ENCODE measurements at regions not wholly inside any gene's neighbourhood (a gene's known extent, or its start where the extent isn't known, plus 50 kb on each side); places are given as distances from the start of the nearest gene placed in this dataset.

- no peak for ATAC-seq
- Mint-ChIP-seq H3K4me1 (no peaks in the 10 kb centered on the region), H3K9me3 (peaks cover 6% of the 10 kb centered on the region), H3K4me3 (no peak overlapping the region), H3K36me3 (no peaks in the 10 kb centered on the region), H3K27ac (no peak overlapping the region), H3K27me3 (peaks cover 15% of the 10 kb centered on the region)
Measured at GRCh38 chrX:1918780-1919179, 303.9 kb downstream of the ASMT start.

DNA sequence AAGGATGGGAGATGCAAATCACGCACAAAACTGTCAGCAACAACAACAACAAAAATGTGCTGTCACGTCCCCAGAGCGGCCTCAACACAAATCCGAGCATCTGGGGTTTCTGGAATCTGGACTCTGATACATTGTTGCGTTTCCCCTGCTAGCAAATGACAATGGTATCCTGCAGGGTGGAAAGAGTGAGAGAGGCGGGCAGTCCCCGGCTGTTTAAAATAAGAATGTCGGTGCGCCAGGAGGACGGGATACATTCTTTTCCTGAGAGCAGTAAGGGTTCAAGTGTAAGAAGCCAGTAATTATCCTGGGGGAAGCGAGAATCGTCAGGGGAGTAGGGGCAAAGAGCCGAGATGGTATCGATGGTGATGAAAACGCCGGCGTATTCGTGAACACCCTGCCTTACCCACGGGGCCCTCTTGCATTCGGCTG, 310.2 kb downstream of the ASMT start:
- no peak for ATAC-seq
- H3K27me3 Mint-ChIP-seq, result peaks cover 35% of the 10 kb centered on the region
- peaks cover 7% of the 10 kb centered on the region for H3K4me1 Mint-ChIP-seq
- peak overlapping the region; percentile 19 for H3K4me3 Mint-ChIP-seq
- no peak overlapping the region for H3K27ac Mint-ChIP-seq
- H3K9me3 Mint-ChIP-seq, result no peaks in the 10 kb centered on the region
- no peaks in the 10 kb centered on the region for H3K36me3 Mint-ChIP-seq

DNA sequence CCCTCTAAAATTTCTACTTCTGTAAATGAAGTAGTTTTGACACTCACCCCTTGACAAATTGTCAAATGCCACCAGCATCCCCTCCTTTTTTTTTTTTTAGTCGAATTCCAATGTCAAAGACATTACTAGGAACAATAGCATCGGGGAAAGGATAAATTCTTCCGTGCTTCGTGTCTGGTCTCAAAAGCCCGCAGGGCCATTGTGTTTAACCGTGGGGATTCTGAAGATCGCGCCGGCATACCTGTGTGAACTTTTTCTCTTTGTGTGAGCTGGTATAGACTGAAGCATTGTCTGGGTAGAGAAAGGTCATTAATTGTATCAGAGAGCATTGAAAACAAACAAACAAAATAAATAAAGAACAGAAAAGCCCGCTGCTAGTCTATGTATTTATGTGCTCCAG, 313.9 kb downstream of the ASMT start:
- H3K27ac Mint-ChIP-seq, result no peak overlapping the region

GRCh38 chrX:1932231-1932630, 317.4 kb downstream of the ASMT start:
- H3K27me3 Mint-ChIP-seq, result peaks cover 14% of the 10 kb centered on the region
- no peak overlapping the region for H3K27ac Mint-ChIP-seq
- no peaks in the 10 kb centered on the region for H3K9me3 Mint-ChIP-seq
- no peak overlapping the region for H3K4me3 Mint-ChIP-seq
- ATAC-seq, result no peak
- H3K36me3 Mint-ChIP-seq, result no peaks in the 10 kb centered on the region
- peaks cover 11% of the 10 kb centered on the region for H3K4me1 Mint-ChIP-seq

More for the DNA sequence above, 313.9 kb downstream of the ASMT start:
- peaks cover 7% of the 10 kb centered on the region for H3K4me1 Mint-ChIP-seq
- no peak for ATAC-seq
- peaks cover 35% of the 10 kb centered on the region for H3K27me3 Mint-ChIP-seq
- H3K36me3 Mint-ChIP-seq, result no peaks in the 10 kb centered on the region
- H3K9me3 Mint-ChIP-seq, result no peaks in the 10 kb centered on the region
- no peak overlapping the region for H3K4me3 Mint-ChIP-seq

DNA sequence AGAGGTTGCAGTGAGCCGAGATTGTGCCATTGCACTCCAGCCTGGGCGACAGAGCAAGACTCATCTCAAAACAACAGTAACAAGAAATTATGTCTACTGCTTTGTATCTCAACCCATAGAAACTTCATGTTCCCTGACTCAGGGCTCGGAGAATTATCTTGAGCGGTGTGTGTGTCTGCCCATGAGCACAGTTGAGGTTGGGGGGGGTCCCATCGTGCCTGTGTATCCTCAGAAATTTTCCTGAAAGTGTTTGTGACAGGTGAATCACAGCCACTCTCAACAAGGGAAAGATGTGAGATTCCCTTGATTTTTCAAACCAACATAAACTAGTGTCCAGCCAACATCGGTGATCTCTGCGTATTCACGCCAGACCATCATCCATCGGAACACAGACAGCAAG, 319.1 kb downstream of the ASMT start:
- peaks cover 4% of the 10 kb centered on the region for H3K9me3 Mint-ChIP-seq
- H3K27ac Mint-ChIP-seq, result no peak overlapping the region
- ATAC-seq, result no peak
- no peak overlapping the region for H3K4me3 Mint-ChIP-seq
- no peaks in the 10 kb centered on the region for H3K27me3 Mint-ChIP-seq
- H3K4me1 Mint-ChIP-seq, result peaks cover 11% of the 10 kb centered on the region
- H3K36me3 Mint-ChIP-seq, result no peaks in the 10 kb centered on the region

DNA sequence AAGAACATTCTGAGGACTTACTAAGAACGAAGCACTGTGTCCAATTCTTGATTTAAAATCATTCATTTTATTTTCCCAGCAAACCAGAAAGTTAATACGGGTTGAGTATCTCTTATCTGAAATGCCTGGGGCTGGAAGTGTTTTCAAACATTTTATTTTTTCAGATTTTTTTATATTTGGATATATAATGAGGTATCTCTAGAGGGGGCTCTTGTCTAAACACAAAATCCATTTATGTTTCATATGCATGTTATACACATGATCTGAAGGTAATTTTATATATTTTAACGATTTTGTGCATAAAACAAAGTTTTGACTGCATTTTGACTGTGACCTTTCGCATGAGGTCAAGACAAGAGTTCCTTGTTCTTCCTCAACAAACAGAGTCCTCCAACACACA, 320.9 kb downstream of the ASMT start:
- Mint-ChIP-seq H3K9me3 (peaks cover 6% of the 10 kb centered on the region), H3K27me3 (no peaks in the 10 kb centered on the region), H3K4me1 (peaks cover 11% of the 10 kb centered on the region), H3K36me3 (no peaks in the 10 kb centered on the region), H3K4me3 (no peak overlapping the region), H3K27ac (no peak overlapping the region)
- ATAC-seq, result no peak

DNA sequence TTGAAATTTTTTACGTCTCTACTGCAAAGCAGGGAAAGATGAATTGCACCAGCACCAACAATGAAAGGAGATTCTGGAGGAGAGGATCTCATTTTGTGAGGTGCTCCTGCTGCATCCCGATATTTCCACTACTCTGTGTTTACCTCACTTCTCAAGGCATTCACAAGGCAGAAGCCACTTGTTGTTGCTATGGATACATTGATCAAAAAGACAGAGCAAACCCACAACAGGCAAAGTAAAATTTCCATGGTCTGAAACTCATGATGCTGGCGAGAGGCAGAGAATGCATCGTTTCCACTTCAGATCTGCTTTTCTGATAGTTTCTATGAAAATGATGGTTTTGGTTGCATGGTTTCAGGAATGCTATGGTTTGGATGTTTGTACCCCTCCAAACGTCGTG, 323.3 kb downstream of the ASMT start:
- Mint-ChIP-seq H3K27ac (no peak overlapping the region), H3K4me3 (no peak overlapping the region), H3K36me3 (no peaks in the 10 kb centered on the region), H3K9me3 (peaks cover 6% of the 10 kb centered on the region), H3K4me1 (peaks cover 11% of the 10 kb centered on the region), H3K27me3 (no peaks in the 10 kb centered on the region)
- no peak for ATAC-seq

DNA sequence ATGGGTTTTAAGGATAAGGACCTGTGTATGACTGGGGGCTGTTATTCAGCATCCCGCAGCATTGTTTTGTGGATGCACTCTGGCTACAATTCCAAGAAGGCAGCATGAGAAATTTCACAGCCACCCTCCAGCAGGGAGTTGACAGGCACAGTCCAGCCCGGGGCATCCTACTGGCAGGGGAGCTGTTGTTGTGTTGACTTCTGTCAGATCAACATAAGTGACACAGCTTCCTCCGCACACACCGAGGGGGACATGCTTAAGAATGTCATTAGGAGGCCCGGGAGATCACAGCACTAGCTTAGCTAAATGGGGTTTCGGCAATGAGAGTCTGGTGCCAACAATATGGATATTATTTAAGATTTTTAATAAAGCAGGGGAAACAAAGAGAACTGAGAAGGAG, 326.5 kb downstream of the ASMT start:
- ATAC-seq, result no peak
- Mint-ChIP-seq H3K4me3 (no peak overlapping the region), H3K9me3 (peaks cover 6% of the 10 kb centered on the region), H3K4me1 (no peaks in the 10 kb centered on the region), H3K27ac (no peak overlapping the region), H3K27me3 (no peaks in the 10 kb centered on the region), H3K36me3 (no peaks in the 10 kb centered on the region)

DNA sequence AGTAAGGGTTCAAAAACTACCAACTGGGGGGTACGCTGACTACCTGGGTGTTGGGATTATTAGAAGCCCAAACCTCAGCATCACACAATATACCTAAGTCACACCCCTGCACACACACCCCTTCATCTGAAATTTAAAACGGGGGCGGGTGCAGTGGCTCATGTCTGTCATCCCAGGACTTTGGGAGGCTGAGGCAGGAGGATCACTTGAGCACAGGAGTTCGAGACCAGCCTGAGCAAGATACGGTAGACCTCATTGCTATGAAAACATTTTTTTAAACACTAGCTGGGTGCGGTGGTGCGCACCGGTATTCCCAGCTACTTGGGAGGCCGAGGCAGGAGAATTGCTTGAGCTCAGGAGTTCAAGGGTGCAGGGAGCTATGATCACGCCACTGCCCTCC, 331.0 kb downstream of the ASMT start:
- H3K9me3 Mint-ChIP-seq, result no peaks in the 10 kb centered on the region
- H3K27me3 Mint-ChIP-seq, result no peaks in the 10 kb centered on the region
- no peak overlapping the region for H3K4me3 Mint-ChIP-seq
- no peak overlapping the region for H3K27ac Mint-ChIP-seq
- ATAC-seq, result no peak
- H3K36me3 Mint-ChIP-seq, result no peaks in the 10 kb centered on the region
- no peaks in the 10 kb centered on the region for H3K4me1 Mint-ChIP-seq

GRCh38 chrX:1946974-1947373, 332.1 kb downstream of the ASMT start:
- Mint-ChIP-seq H3K36me3 (no peaks in the 10 kb centered on the region), H3K9me3 (no peaks in the 10 kb centered on the region), H3K4me1 (no peaks in the 10 kb centered on the region), H3K4me3 (no peak overlapping the region), H3K27me3 (no peaks in the 10 kb centered on the region), H3K27ac (no peak overlapping the region)
- ATAC-seq, result no peak

All from stimulated activated memory B cell treated with anti-CD40 and anti-IgM and Interleukin-4, amounts not matched to agents 10 μg/mL and 1 μg/mL and 100 μg/mL, for 72 hours (primary cell).